ENCODE measurements at regions not wholly inside any gene's neighbourhood (a gene's known extent, or its start where the extent isn't known, plus 50 kb on each side); places are given as distances from the start of the nearest gene placed in this dataset.
"Not testable (repeated sequence)": the region's sequence is repeated elsewhere in the genome, so short reads cannot be mapped to it uniquely, and the experiment has no call there.

GRCh38 chr3:61381745-61382392 is 130.6 kb upstream of the FHIT start:
- no peak for DNase-seq

DNA sequence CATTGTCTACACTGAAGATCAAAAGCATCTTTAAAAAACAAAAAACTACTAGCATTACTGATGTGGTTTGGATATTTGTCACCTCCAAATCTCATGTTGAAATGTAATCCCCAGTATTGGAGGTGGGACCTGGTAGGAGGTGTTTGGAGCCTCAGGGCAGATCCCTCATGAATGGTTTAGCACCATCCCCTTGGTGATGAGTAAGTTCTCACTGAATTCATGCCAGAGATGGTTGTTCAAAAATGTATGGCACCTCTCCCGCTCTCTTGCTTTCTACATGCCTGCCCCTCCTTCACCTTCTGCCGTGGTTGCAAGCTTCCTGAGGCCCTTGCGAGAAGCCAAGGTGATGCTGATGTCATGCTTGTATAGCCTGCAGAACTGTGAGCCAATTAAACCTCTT is 136.6 kb upstream of the FHIT start:
- no peak for DNase-seq

DNA sequence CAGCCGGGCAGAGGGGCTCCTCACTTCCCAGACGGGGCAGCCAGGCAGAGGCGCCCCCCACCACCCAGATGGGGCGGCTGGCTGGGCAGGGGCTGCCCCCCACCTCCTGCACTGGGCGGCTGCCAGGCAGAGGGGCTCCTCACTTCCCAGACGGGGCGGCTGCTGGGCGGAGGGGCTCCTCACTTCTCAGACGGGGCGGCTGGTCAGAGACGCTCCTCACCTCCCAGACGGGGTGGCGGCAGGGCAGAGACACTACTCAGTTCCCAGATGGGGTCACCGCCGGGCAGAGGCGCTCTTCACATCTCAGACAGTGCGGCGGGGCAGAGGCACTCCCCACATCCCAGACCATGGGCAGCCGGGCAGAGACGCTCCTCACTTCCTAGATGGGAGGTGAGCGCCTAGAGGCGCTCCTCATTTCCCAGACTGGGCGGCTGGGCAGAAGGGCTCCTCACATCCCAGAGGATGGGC is 142.3 kb upstream of the FHIT start:
- DNase-seq, result not testable (repeated sequence)

GRCh38 chr3:61401359-61401758 is 150.1 kb upstream of the FHIT start:
- no peak for DNase-seq

- no peak for DNase-seq
Observed at GRCh38 chr3:61407397-61407796, 154.0 kb upstream of the PTPRG start.

DNA sequence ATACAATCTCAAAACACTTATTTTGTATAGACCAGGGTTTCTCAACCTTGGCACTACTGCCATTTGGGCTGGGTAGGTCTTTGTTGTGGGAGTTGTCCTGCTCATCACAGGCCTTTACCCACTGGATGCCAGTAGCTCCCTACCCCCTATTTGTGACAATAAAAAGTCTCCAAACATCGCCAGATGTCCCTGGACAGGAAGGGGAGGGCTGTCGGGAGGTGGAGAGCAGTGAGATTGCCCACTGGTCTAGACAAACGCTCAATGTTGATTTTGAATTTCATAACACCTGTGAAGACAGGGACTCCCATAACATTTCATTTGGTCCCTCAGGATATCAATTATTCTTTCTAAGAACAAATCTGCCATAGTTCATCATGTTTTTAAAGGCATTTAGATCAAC is 151.7 kb upstream of the PTPRG start:
- DNase-seq, result no peak

- DNase-seq, result not testable (repeated sequence)
Observed at GRCh38 chr3:61410358-61410757, 151.0 kb upstream of the PTPRG start.

GRCh38 chr3:61411009-61411662 is 150.2 kb upstream of the PTPRG start:
- no peak for DNase-seq

DNA sequence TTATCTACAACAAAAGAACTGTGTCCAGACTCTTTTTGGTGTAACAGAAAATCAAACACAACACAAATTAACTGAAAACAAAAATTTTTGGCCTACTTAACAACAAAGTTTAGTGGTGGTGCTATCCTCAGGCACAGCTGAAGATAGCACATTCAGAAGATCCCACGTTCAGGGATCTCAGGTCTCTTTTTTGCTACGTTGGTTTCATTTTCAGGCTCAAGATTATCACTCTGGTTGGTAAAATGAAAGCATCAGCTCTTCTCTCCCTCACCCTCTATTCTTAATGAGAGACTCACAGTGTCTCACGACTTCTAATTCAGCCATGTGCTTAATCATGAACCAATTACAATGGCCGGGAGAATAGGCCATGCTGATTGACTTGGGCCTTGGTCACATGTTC is 146.9 kb upstream of the PTPRG start:
- DNase-seq, result no peak

DNA sequence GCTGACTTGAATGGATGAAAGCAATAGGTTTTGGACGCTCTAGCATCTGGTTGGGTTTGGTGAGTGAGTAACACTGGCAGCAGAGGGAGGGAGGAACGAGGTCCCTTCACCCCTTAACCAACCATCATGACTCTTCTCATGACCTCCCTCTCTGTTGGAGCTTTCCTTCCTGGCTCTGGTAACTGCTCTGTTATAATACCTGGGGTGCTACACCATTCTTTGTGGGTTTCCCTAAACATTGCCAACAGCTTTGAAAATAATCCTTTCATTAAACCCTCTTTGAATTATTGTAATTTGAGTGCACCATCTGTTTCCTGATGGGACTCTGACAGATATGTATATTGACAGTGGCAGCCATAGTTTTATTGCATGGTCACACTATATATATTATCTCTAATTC is 146.2 kb upstream of the PTPRG start:
- DNase-seq, result no peak

- DNase-seq, result no peak
Observed at GRCh38 chr3:61416618-61417017, 144.8 kb upstream of the PTPRG start.

GRCh38 chr3:61417352-61417751 is 144.0 kb upstream of the PTPRG start:
- DNase-seq, result no peak

DNA sequence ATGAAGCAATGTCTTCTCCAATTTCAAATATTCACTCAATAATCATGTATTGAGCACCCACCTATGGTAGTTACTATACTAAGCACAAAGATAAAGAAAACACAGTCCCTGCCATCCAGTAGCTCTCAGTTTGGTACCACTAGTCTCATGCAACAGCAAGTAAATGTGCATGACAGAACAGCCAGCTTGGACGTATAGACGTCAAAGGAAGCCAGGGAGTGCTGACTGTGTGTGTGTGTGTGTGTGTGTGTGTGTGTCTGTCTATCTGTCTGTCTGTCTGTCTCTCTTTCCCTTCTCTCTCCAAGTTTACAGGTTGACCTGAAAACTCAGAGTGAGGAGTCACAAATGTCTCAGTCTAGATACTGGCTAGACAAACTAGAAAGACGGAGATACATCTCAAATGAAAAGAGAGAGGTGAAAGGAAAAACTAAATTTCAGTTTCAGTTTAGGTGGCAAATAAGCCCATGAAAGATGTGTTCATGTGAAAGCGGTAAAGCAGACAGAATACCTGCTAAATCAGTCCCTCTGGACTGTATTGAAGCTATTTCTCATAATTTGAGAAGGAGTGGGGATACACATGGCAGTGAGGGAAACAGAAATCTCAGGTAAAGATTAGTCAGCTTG is 141.1 kb upstream of the PTPRG start:
- DNase-seq, result no peak

DNA sequence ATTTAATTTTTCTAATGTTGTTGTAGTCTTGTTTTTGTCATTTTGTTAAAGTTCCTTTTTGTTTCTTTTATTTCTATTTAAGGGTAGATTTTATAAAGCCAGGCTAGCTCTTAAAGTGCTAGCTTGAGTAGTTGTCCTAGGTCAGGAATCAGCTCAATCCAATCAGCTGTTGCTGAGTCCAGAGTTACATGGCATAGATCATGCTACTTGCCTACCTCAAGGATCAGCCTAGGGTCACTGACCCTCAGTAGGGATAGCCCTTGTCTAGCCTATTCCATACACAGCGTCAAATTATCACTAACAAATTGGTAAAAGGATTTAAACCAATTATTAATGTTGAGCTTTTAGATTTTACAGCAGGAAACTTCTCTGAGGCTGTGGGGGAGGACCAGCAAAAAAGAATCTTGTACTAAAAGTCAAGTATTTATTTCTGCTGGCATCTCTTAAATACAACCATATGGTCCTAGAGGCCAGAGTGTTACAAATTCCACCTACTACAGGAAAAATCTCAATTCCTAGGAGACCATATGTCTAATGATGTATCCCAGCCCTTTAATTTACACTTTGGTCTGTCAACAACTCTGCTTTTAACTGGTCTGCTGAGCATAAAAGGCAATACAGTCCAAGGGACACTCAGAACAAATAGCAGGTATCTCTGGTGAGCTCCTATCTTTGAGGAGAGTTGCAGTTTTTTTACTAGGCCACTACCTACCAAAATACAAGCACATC is 138.3 kb upstream of the PTPRG start:
- DNase-seq, result no peak

GRCh38 chr3:61425356-61425755 is 136.0 kb upstream of the PTPRG start:
- DNase-seq, result no peak

DNA sequence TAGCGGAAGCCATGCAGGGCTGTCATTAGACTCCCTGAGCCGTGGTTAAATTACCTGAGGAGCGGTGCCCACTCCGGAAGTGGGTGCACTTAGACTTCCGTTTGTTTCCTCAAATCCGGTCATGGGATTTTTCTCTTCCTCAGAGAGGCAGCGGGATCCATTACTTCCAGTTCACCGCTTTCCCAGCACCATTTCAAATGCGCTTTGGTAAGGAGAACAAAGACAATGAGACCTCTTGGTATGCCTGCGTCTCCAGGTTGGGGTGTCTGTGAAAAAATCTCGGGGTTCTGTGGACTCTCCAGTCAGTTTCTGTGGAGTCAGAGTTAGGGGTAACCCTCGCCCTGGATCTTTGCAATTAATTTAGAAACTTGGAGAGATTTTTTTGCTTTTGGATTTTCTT is 132.3 kb upstream of the PTPRG start:
- DNase-seq, result no peak

DNA sequence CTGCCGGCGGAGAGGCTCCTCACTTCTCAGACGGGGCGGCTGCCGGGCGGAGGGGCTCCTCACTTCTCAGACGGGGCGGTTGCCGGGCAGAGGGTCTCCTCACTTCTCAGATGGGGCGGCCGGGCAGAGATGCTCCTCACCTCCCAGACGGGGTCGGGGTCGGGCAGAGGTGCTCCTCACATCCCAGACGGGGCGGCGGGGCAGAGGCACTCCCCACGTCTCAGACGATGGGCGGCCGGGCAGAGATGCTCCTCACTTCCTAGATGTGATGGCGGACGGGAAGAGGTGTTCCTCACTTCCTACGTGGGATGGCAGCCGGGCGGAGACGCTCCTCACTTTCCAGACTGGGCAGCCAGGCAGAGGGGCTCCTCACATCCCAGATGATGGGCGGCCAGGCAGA is 126.5 kb upstream of the PTPRG start:
- DNase-seq, result not testable (repeated sequence)

DNA sequence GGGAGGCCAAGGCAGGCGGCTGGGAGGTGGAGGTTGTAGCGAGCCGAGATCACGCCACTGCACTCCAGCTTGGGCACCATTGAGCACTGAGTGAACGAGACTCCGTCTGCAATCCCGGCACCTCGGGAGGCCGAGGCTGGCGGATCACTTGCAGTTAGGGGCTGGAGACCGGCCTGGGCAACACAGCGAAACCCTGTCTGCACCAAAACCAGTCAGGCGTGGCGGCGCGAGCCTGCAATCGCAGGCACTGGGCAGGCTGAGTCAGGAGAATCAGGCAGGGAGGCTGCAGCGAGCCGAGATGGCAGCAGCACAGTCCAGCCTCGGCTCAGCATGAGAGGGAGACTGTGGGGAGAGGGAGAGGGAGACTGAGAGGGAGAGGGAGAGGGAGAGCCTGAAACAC is 126.0 kb upstream of the PTPRG start:
- DNase-seq, result not testable (repeated sequence)

- DNase-seq, result no peak
Observed at GRCh38 chr3:61438253-61439121, 122.9 kb upstream of the PTPRG start.

GRCh38 chr3:61439122-61439458 is 122.3 kb upstream of the PTPRG start:
- DNase-seq, result no peak

DNA sequence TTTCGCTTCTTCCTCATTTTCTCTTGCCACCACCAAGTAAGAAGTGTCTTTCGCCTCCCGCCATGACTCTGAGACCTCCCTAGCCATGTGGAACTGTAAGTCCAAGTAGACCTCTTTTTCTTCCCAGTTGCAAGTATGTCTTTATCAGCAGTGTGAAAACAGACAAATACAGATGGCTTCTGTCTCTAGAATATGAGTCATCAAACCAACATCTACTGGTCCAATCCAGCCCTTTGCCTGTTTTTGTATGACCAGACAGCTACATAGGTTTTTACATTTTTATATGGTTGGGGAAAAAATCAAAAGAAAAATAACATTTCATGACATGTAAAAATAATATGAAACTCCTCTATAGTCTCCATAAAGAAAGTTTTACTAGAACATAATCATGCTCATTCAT is 118.7 kb upstream of the PTPRG start:
- no peak for DNase-seq

DNA sequence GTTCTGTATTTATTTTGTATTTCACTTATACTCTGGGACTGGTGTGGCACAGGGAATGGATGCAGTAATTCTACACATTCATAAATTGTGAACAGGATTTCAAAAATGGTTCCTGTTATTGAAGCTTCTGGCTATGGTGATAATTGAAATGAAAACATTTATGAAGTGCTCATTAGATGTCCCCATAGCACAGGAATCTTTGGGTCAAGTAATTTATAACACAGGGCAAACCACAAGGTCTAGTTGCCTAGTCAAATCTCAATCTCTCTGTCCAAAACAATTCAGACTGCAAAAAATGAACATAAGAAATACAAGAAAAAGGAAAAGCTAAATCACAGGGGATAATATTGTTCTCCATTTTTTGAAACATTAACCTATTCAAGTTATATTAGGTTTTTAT is 117.5 kb upstream of the PTPRG start:
- DNase-seq, result no peak
